VCaP (cell line): ENCODE measurements at regions not wholly inside any gene's neighbourhood (a gene's known extent, or its start where the extent isn't known, plus 50 kb on each side); places are given as distances from the start of the nearest gene placed in this dataset.

Experiments used
- H3K27ac ChIP-seq: fragments of 450-650 bp; 2 replicates; pipeline ENCODE4 v1.5.1; 2017
- TF ChIP-seq, protein P1 (sequence below): fragments of 450-650 bp; conservative IDR thresholded peaks from 2 replicates; pipeline ENCODE4 v1.5.1; 2017; ENCODE audit warnings: mild to moderate bottlenecking, moderate library complexity

DNA sequence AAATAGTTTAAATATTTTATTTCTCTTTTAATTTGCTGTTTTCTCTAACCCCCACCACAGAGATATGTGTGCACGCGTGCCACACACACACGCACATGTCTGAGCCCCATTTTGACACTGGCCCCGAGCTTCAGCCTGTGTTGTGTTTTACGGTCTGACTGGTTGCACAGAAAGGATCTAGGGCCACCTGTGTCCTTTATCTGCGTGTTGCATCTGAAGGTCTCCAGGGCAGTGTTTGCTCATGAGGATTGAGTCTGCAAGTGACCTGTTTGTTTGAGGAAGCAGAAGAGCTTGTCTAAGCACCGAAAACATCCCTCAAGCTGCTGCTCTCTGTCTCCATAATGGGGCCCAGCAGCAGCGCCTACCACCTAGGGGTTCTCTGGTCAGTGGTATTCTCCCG, 266.4 kb upstream of the LYZL1 start:
- TF ChIP-seq, protein P1, sequence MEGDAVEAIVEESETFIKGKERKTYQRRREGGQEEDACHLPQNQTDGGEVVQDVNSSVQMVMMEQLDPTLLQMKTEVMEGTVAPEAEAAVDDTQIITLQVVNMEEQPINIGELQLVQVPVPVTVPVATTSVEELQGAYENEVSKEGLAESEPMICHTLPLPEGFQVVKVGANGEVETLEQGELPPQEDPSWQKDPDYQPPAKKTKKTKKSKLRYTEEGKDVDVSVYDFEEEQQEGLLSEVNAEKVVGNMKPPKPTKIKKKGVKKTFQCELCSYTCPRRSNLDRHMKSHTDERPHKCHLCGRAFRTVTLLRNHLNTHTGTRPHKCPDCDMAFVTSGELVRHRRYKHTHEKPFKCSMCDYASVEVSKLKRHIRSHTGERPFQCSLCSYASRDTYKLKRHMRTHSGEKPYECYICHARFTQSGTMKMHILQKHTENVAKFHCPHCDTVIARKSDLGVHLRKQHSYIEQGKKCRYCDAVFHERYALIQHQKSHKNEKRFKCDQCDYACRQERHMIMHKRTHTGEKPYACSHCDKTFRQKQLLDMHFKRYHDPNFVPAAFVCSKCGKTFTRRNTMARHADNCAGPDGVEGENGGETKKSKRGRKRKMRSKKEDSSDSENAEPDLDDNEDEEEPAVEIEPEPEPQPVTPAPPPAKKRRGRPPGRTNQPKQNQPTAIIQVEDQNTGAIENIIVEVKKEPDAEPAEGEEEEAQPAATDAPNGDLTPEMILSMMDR: no peak

DNA sequence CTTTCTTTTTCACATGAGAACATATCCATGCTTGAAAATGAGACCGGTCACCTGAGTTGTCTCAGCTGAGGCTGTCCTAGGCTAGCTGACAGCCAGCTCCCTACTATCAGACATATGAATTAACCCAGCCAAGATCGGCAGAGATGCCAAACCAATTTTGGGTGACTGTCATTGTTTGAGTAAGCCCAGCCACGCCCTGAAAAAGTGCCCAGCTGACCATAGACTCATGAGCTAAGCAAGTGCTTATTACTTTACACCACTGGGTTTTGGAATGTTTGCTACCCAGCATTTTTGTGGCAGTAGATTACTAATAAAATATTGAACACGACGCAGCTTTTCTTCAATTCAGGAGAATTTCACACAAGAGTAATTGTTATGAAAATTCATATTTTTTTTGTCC, 265.2 kb upstream of the LYZL1 start:
- TF ChIP-seq, protein P1: no peak
- peak overlapping the region; percentile 76 for H3K27ac ChIP-seq

More for the DNA sequence above, 266.4 kb upstream of the LYZL1 start:
- peak overlapping the region; percentile 76 for H3K27ac ChIP-seq

DNA sequence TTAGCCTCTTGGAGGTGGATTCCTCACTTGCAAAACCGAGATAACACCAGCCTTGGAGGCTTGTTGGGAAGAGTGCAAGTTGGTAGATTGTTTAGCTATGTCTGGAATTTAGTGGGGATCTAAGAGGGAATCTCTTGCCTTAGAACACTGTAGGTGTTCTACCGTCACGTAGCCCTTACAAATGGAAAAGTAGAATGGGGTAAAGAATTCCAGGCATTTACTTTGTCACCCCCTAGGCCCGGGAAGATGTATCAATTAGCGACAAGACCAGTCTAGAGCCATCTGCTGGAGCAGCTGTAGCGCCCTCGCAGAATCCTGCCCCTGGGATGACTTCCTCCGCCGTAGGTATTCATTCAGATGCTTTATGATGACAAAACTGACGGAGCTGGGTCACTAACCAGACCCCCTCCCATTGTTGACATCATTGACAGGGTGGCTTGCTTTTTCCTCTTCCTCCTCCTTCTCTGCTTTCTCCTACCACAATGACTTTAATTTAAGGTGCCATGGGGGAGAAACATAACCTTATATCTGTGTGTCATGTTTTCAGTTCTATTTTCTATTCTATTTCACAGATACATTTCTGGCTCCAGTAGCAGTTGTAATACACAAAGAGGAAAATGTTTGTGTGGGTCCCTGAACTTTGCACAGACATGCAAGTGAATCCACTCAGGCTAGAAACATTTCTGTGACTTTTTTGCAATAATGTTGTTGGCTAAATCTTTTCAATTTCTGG, 262.6 kb upstream of the LYZL1 start:
- TF ChIP-seq, protein P1: no peak
- no peak overlapping the region for H3K27ac ChIP-seq

DNA sequence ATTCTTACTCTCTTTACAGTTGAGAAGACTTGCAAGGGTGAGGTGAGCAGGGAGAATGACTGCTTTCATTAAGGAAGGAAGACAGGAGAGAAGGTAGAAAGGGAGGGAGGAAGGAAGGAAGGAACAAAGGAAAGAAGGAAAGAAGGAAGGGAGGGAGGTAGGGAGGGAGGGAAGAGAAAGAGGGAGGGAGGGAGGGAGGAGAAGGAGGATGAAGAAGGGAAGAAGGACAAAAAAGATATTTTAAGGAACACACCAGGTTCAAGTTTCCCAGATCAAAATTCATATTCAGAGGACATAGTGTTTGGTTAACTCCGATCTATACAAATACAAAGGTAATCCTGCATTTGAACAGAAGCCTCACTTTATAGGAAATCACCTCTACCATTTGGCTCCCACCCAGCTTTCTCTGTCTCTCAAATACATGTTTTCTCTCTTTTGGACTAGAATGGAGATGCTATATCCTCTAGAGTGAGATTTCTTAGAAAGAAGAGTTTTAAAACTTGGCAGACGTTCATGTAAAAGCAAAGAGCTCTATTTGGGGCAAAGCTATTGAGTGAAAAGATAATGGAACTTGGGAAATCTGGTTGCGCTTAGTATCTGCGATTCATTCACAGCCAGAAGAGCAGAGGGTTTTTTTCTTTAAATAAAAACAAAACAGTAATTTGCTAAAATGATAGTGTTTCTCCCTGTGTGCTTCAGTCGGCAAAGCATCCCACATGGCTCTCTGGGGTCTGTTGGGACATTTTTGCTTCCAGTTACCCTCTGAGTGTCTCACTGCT, 261.9 kb upstream of the LYZL1 start:
- TF ChIP-seq, protein P1: no peak
- no peak overlapping the region for H3K27ac ChIP-seq

DNA sequence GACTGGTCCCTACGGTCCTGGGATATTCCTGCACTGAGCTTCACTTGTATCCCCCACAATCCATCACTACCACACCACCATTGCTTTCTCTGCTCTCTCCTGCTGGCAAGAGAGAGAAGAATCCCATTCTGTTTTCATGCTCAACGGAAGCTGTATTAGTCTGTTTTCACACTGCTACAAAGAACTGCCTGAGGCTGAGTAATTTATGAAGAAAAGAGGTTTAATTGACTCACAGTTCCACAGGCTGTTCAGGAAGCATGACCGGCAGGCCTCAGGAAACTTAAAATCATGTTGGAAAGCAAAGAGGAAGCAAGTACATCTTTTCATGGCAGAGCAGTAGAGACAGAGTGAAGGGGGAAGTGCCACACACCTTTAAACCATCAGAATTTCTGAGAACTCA, 260.4 kb upstream of the LYZL1 start:
- no peak overlapping the region for H3K27ac ChIP-seq
- TF ChIP-seq, protein P1: no peak

DNA sequence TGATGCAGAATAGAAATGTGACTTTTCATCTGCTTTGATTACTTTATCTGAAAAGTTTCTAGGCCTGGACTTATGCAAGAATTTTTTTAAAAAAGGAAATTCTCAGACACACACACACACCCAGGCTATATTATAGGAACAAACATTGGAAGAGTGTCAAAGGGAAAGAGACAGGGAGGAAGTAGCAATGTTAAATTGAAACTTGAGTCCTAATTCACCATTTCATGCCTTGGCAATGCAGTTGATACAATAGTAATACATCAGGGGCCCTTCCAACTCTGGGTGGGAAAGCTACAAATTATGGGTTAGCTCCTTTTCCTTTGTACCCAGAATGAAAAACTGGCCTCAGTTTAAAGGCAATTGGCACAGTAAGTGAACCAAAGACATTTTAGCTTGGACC, 258.0 kb upstream of the LYZL1 start:
- peak overlapping the region; percentile 34 for H3K27ac ChIP-seq

DNA sequence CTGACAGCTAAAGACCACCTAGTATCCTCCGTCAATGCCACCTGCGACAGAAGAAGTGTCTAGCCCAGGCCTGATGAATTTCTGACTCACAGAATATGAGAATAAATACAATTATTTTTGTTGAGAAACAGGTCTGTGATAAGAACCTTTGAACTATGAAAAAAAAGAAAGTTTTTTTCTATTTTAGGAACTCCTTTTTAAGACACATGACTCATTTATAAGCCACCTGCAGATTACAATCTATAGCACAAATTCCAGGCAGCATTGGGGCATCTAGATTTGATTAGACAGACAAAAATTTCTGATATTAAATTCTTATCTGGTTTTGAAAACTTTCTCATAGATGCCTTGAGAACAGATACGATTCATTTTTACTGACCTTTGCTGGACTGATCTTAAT, 256.7 kb upstream of the LYZL1 start:
- TF ChIP-seq, protein P1: no peak
- H3K27ac ChIP-seq: no peak overlapping the region; the same call in 1 of the 2 replicates

More for the DNA sequence above, 258.0 kb upstream of the LYZL1 start:
- TF ChIP-seq, protein P1: no peak
